GM19351 (cell line): ENCODE measurements at regions not wholly inside any gene's neighbourhood (a gene's known extent, or its start where the extent isn't known, plus 50 kb on each side); places are given as distances from the start of the nearest gene placed in this dataset.

Experiments
- ATAC-seq: cut with Tn5 transposase; IDR thresholded peaks from one replicate; pipeline ENCODE4 v1.9.1; 2021; ENCODE audit warnings: mild to moderate bottlenecking, moderate library complexity; ENCODE audit not compliant: unreplicated experiment

GRCh38 chr4:117425636-117426035 lies 340.3 kb upstream of the TRAM1L1 start:
- no peak for ATAC-seq

- no peak for ATAC-seq
Observed at GRCh38 chr4:117428536-117428935, 343.2 kb upstream of the TRAM1L1 start.

- ATAC-seq: no peak
Observed at GRCh38 chr4:117429061-117429460, 343.7 kb upstream of the TRAM1L1 start.

GRCh38 chr4:117429506-117429905 lies 344.1 kb upstream of the TRAM1L1 start:
- no peak for ATAC-seq

GRCh38 chr4:117434424-117434823 lies 349.0 kb upstream of the TRAM1L1 start:
- no peak for ATAC-seq

- ATAC-seq: peak; percentile 81
Observed at GRCh38 chr4:117447925-117448324, 362.5 kb upstream of the TRAM1L1 start.

- ATAC-seq: no peak
Observed at GRCh38 chr4:117455088-117455487, 369.7 kb upstream of the TRAM1L1 start.

- no peak for ATAC-seq
Observed at GRCh38 chr4:117466388-117466787, 381.0 kb upstream of the TRAM1L1 start.

- no peak for ATAC-seq
Observed at GRCh38 chr4:117467404-117467803, 382.0 kb upstream of the TRAM1L1 start.

GRCh38 chr4:117474987-117475386 lies 389.6 kb upstream of the TRAM1L1 start:
- ATAC-seq: no peak

- no peak for ATAC-seq
Observed at GRCh38 chr4:117477925-117478324, 392.5 kb upstream of the TRAM1L1 start.

- ATAC-seq: no peak
Observed at GRCh38 chr4:117478702-117479101, 393.3 kb upstream of the TRAM1L1 start.

GRCh38 chr4:117479673-117480072 lies 394.3 kb upstream of the TRAM1L1 start:
- ATAC-seq: no peak

- no peak for ATAC-seq
Observed at GRCh38 chr4:117481742-117482141, 396.4 kb upstream of the TRAM1L1 start.

GRCh38 chr4:117488692-117489091 lies 403.3 kb upstream of the TRAM1L1 start:
- ATAC-seq: no peak

- ATAC-seq: no peak
Observed at GRCh38 chr4:117489107-117489506, 403.7 kb upstream of the TRAM1L1 start.

GRCh38 chr4:117491516-117491915 lies 406.1 kb upstream of the TRAM1L1 start:
- no peak for ATAC-seq

GRCh38 chr4:117495802-117496201 lies 410.4 kb upstream of the TRAM1L1 start:
- ATAC-seq: no peak

- no peak for ATAC-seq
Observed at GRCh38 chr4:117512414-117512813, 427.0 kb upstream of the TRAM1L1 start.

- no peak for ATAC-seq
Observed at GRCh38 chr4:117514391-117515175, 429.2 kb upstream of the TRAM1L1 start.

GRCh38 chr4:117515921-117516320 lies 430.5 kb upstream of the TRAM1L1 start:
- ATAC-seq: no peak

GRCh38 chr4:117527601-117528000 lies 442.2 kb upstream of the TRAM1L1 start:
- ATAC-seq: no peak

GRCh38 chr4:117529401-117529800 lies 444.0 kb upstream of the TRAM1L1 start:
- no peak for ATAC-seq
